Dermis microvascular lymphatic vessel endothelial cell (primary cell): ENCODE measurements at regions not wholly inside any gene's neighbourhood (a gene's known extent, or its start where the extent isn't known, plus 50 kb on each side); places are given as distances from the start of the nearest gene placed in this dataset.
"Not testable (repeated sequence)": the region's sequence is repeated elsewhere in the genome, so short reads cannot be mapped to it uniquely, and the experiment has no call there.

Source experiments
- DNase-seq, 2 donors: peaks; one replicate each; pipeline versions ENCODE4 v3.0.0 to v3.0.0-alpha.2; 2010; ENCODE audit warnings: low read depth in 2 of 2

- DNase-seq, result no peak
These were observed 149.5 kb upstream of the SLC38A2 start for GRCh38 chr12:46522071-46522470.

- DNase-seq, result no peak
These were observed 148.6 kb upstream of the SLC38A2 start for GRCh38 chr12:46521145-46521544.

- DNase-seq, result no peak
These were observed 146.8 kb upstream of the SLC38A2 start for GRCh38 chr12:46519407-46519806.

DNA sequence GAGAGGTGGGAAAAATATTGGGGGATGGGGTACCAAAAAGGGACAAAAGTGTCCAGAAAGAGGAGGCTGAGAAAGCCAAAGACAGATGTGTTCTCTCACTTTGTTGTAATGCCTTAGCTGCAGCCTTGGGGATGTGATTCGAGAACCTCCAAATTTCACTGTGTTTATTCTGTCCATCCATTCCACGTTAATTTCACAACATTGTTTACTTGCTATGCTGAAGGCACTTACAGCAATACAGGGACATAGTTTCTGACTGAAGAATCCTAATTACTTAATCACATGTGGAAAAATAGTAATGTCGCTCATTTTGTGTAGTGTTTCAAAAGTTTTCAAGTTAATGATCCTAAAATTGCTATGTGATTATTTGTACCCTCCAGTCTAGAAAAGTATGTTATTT lies 146.2 kb upstream of the SLC38A2 start:
- DNase-seq, result no peak

DNA sequence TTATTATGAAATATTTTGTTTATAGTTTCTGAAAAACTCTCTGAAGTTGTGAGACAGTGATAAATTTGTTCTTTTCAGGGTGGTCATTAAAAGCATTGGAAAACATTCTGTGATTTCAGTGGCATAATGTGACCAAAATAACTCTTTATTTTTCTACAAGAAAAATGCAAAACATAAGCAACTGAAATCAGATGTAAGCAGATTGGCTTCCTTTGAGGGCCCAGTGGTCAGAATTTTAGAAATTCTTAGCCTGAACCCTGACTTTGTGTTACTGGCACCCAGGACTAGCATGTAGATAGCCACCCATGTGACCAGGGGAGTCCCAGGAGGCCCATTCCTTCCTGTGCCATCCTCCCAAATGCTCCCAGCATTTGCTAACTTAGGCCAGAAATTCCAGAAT lies 145.6 kb upstream of the SLC38A2 start:
- no peak for DNase-seq

DNA sequence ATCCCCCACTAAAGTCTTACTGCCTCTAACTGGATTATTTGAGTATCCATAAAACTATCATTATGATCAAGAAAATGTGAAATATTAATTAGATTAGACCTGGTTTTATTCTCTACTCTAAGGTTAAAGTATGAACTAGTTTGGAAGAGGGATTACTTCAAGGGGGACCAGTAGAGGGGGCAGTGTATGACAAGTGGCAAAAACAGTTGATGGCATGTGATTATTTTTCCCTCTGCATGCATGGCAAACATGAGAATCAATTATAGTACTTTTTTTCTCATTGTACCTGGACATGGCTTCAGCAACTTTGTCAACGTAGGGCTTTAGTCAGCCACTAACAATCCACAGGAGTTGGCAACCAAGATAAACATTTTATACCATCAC lies 145.0 kb upstream of the SLC38A2 start:
- DNase-seq, result no peak

DNA sequence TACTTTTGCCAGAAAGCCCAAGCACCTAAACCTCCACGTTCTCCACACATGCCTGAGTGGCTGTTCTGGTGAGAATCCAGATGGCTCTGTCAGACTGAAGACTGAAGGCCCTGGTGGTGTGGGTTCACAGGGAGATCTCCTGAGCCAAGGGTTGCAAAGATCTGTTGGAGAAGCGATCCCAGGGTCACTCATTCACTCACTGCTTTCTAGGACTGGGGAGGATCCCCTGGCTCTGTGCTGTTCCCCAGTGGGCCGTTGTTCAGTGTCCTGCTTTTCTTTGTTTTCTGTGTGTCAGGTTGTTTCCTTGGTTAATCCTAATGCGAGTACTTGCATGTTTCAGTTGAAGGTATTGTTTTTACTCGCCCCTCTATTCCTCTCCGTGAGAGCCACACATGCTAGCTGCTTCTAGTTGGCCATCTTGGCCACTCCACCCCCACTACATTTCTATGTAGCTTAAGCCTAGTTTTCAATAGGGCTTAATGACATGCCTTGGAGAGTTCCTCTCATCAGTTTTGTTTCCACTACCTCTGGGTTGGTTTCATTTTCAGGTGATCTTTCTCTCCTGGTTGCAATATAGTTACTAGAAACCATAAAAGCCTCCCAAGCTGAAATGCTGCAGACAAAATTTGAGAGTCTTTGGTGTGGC lies 144.5 kb upstream of the SLC38A2 start:
- no peak for DNase-seq

DNA sequence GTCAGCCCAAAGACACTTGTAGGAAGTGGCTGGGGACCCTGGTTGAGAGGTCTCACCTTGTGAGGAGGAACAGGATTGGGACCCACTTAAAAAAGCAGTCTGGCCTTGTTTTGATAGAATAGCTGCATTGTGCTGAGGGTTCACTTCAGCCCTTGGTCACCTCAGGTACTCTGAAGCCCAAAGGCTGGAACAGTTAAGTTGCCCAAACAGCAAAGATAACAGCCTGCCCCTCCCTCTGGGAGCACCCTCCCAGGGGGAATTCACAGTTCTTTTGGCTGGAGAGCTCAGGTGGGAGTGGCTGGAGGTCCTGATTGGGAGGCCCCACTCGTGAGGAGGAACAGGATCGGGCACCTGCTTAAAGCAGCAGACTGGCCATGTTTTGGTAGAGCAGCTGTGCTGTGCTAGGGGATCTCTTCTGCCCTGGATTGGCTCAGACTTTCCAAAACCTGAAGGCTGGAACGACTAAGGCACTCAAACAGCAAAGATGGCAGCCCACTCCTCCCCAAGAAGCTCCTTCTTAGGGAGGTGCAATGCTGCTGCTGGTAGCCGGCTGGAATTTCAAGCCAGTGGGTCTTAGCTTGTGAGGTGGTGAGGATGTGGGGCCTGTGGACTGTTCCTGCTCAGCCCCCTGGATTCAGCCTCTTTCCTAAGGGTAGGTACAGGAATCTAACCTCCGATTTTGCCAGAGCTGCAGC lies 143.8 kb upstream of the SLC38A2 start:
- no peak for DNase-seq

DNA sequence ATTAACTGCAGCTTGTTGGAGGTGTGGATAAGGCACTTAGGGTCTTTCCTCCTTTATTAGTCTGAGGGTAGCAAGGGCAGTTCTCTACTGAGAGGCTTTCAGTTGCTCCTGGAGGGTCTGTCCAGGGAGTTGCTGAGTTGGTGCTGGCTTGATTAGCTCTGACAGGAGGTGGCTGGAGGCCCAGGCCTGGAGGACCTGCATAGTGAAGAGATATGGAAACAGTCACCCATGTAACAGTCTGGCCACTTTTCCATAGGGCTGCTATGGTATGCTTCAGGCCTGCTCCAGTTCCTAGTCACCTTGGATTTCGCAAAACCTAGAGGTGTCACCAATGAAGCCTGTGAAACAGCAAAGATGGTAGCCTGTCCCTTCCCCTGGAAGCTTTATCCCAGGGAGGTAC lies 143.3 kb upstream of the SLC38A2 start:
- DNase-seq, result no peak

GRCh38 chr12:46514886-46515285 lies 142.3 kb upstream of the SLC38A2 start:
- DNase-seq, result no peak

- not testable (repeated sequence) for DNase-seq
These were observed 137.7 kb upstream of the SLC38A2 start for GRCh38 chr12:46510257-46510656.

DNA sequence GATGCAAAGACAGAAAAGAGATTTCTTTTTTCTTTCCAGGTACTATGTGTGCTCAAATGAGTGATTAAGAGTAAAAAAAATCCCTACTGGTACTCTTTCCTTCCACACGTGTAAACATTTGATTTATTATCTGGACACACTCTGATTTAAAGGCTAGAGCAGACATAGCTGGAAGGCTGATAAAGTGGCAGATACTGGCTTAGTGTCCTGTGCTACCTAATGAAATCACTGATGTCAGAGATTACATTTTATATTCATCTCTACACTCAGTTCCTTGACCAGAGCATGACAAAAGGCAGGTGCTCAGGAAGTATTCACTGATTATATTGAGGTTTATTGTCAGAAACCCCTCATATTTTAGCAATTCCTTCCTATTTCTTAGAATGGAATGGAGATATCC lies 136.6 kb upstream of the SLC38A2 start:
- no peak for DNase-seq

GRCh38 chr12:46508651-46509050 lies 136.1 kb upstream of the SLC38A2 start:
- no peak for DNase-seq

- peak in 1 of 2 donors; percentile 25 for DNase-seq
These were observed 135.2 kb upstream of the SLC38A2 start for GRCh38 chr12:46507766-46508165.

- no peak for DNase-seq
These were observed 134.4 kb upstream of the SLC38A2 start for GRCh38 chr12:46506961-46507360.

DNA sequence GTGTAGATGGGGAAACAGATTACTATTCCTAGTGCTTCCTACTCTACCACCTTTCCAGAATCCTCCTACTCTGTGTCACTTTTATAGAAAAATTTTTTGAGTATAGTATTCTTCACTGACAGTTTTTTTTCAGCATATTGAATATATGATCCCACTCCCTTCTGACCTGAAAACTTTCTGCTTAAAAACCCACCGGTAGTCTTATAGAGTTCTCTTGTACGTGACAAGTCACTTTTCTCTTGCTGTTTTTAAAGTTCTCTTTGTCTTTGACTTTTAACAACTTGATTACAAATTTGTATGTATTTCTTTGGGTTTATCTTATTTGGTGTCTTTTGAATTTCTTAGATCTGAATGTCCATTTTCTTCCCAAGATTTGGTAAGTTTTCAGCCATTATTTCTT lies 133.6 kb upstream of the SLC38A2 start:
- DNase-seq, result no peak

GRCh38 chr12:46504494-46504893 lies 131.9 kb upstream of the SLC38A2 start:
- no peak for DNase-seq

DNA sequence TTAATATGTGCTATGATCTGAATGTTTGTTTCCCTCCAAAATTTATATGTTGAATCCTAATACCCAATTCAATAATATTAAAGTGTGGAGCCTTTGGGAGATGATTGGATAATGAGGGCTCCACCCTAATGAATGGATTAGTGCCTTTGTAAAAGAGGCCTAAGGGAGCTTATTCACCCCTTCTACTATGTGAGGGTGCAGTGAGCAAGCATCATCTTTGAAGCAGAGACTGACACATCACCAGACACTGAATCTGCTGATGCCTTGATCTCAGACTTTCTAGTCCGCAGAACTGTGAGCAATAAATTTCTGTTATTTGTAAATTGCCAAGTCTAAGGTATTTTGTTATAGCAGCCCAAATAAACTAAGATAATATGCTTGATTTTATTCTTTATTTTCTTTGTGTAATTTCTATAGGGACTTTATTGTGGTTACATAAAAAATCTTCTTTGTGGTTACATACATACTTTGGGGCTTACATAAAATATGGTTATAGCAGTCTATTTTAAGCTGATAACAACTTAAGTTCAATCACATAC lies 131.1 kb upstream of the SLC38A2 start:
- no peak for DNase-seq

DNA sequence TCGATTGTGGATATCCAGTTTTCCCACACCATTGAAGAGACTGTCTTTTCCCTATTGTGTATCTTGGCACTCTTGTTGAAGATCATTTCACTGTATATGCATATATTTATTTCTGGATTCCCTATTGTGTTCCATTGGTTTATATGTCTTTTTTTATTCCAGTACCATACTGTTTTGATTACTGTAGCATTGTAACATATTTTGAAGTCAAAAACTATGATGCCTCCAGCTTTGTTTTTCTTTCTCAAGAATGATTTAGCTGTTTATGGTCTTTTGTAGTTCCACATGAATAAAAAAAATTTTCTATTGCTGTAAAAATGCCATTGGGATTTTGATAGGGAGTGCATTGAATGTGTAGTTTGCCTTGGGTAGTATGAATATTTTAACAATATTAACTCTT lies 128.1 kb upstream of the SLC38A2 start:
- DNase-seq, result no peak

GRCh38 chr12:46499901-46500300 lies 127.3 kb upstream of the SLC38A2 start:
- DNase-seq, result no peak

- no peak for DNase-seq
These were observed 126.7 kb upstream of the SLC38A2 start for GRCh38 chr12:46499226-46499625.

- no peak for DNase-seq
These were observed 125.2 kb upstream of the SLC38A2 start for GRCh38 chr12:46497739-46498138.

DNA sequence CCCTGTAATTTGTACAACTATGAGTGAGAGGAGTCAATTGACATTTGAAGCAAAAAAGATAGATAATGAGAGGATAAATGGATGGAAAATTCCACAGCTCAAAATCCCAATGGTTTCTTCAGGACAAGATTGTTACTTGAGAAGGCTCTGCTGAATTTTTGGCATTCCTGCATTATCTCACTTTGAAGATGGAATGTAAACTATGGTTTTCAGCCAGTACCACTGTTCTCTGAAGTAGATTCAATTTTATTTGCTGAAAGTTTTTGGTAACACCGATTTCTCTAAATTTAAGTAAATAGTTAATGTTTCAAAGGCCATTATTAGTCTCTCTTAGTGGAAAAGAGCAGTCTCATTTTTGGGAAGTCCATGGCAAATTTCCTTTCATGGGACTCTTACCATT lies 121.9 kb upstream of the SLC38A2 start:
- DNase-seq, result no peak
